K562 (cell line): ENCODE measurements at regions not wholly inside any gene's neighbourhood (a gene's known extent, or its start where the extent isn't known, plus 50 kb on each side); places are given as distances from the start of the nearest gene placed in this dataset.

Experiments used
- ATAC-seq: fragments of 200-7000 bp; cut with Tn5 transposase; 3 replicates; pipeline ENCODE4 v1.9.1; 2020; ENCODE audit warnings: moderate library complexity
- BruUV-seq: library from RNA; stranded (reverse); fragments of 400-500 nt; replicated peaks from 2 replicates; lab custom pipeline; 2021; lab: Mats Ljungman, UMichigan
- CTCF ChIA-PET: fragments of 300-600 bp; formaldehyde crosslinking; extraction: SDS; loops from one replicate; lab custom pipeline; 2021; ENCODE audit warnings: low intra/inter-chr PET ratio; lab: Yijun Ruan, JAX
- POLR2A ChIA-PET: fragments of 300-600, 350-650 bp; sonication (Branson Sonifier 250); formaldehyde crosslinking; extraction: SDS; loops from one replicate; lab custom pipeline; 2021; ENCODE audit warnings: antibody characterized with exemption, inconsistent platforms; lab: Yijun Ruan, JAX
- DNase-seq, 4 experiments: peaks; one replicate each; pipeline versions ENCODE4 v3.0.0 to v3.0.0-alpha.2; 2011 to 2018; ENCODE audit warnings: low spot score in 3 of 4, mixed read lengths in 3 of 4; ENCODE audit errors: extremely low read depth in 1 of 4
- FAIRE-seq: peaks from 2 replicates; lab custom pipeline; 2011; peaks lifted over from hg19 to GRCh38; lab: Jason Lieb, UNC
- H2AFZ ChIP-seq: 2 replicates; pipeline ENCODE4 v1.6.0; 2011; ENCODE audit warnings: low read depth, low read length, control low read depth, inconsistent platforms
- H3K27ac ChIP-seq: fragments of 200-600 bp; 3 replicates; pipeline ENCODE4 v1.8.0; 2011; ENCODE audit warnings: low read depth, mild to moderate bottlenecking, control low read depth, inconsistent platforms, low read length, moderate library complexity, mixed read lengths; ENCODE audit errors: extremely low read depth
- H3K27me3 ChIP-seq, 2 experiments: fragments of 300-600 bp in 1 of 2; 2 replicates in 1 of 2; 3 replicates in 1 of 2; pipeline versions ENCODE4 v1.6.0 to v1.8.0; 2011; ENCODE audit warnings: inconsistent platforms in 2 of 2, low read length in 2 of 2, mild to moderate bottlenecking in 1 of 2, mixed read lengths in 1 of 2, moderate library complexity in 1 of 2; ENCODE audit not compliant: control insufficient read depth in 2 of 2, insufficient read depth in 2 of 2
- H3K36me3 ChIP-seq: fragments of 300-600 bp; 3 replicates; pipeline ENCODE4 v1.8.0; 2011; ENCODE audit warnings: mild to moderate bottlenecking, low read length, inconsistent platforms; ENCODE audit not compliant: control insufficient read depth, insufficient read depth
- H3K4me1 ChIP-seq, 2 experiments: fragments of 200-600 bp in 1 of 2; replicated peaks in 1 of 2; 2 replicates in 1 of 2; 3 replicates in 1 of 2; pipeline versions ENCODE4 v1.5.1 to v1.8.0; 2011; ENCODE audit warnings: inconsistent platforms in 2 of 2, low read length in 2 of 2, mild to moderate bottlenecking in 1 of 2, mixed read lengths in 1 of 2, moderate library complexity in 1 of 2; ENCODE audit not compliant: control insufficient read depth in 2 of 2, insufficient read depth in 2 of 2
- H3K4me2 ChIP-seq: 2 replicates; pipeline ENCODE4 v1.6.1; 2011; ENCODE audit warnings: low read length, control low read depth, inconsistent platforms, mixed read lengths; ENCODE audit not compliant: insufficient read depth
- H3K4me3 ChIP-seq: fragments of 200-600 bp; sonication (generic), shearing (Covaris generic); 2 replicates; pipeline ENCODE4 v1.5.1; 2016; ENCODE audit warnings: control low read depth, inconsistent platforms
- H3K79me2 ChIP-seq: fragments of 200-600 bp; 3 replicates; pipeline ENCODE4 v1.8.0; 2011; ENCODE audit warnings: low read length, inconsistent platforms; ENCODE audit not compliant: control insufficient read depth, insufficient read depth
- H3K9ac ChIP-seq, 2 experiments: 2 replicates each; pipeline versions ENCODE4 v1.6.0 to v1.6.1; 2011; ENCODE audit warnings: low read depth in 2 of 2, low read length in 2 of 2, control low read depth in 1 of 2, inconsistent platforms in 1 of 2, mild to moderate bottlenecking in 1 of 2, mixed read lengths in 1 of 2; ENCODE audit not compliant: insufficient read depth in 1 of 2
- H3K9me1 ChIP-seq: one replicate; pipeline ENCODE4 v1.6.0; 2011; ENCODE audit warnings: inconsistent platforms, mild to moderate bottlenecking, low read length, moderate library complexity; ENCODE audit not compliant: control insufficient read depth, insufficient read depth
- H3K9me3 ChIP-seq: replicated peaks from 2 replicates; pipeline ENCODE4 v1.5.1; 2011; ENCODE audit warnings: low read depth, low read length, inconsistent platforms; ENCODE audit not compliant: control insufficient read depth, insufficient read depth
- H4K20me1 ChIP-seq: replicated peaks from 2 replicates; pipeline ENCODE4 v1.6.1; 2011; ENCODE audit warnings: low read length, inconsistent platforms, mixed read lengths; ENCODE audit not compliant: control insufficient read depth, insufficient read depth
- ARHGAP35 ChIP-seq: fragments of 450-650 bp; IDR thresholded peaks from 2 replicates; pipeline ENCODE4 v1.6.1; 2018; ENCODE audit not compliant: partially characterized antibody
- BDP1 ChIP-seq: IDR thresholded peaks from 3 replicates; pipeline ENCODE4 v1.6.1; 2011; ENCODE audit not compliant: insufficient read length, insufficient read depth
- ELF2 ChIP-seq: fragments of 250-450 bp; sonication (Bioruptor Pico); IDR thresholded peaks from 2 replicates; pipeline ENCODE4 v1.5.0; 2021; ENCODE audit warnings: mild to moderate bottlenecking
- ETV1 ChIP-seq: fragments of 450-650 bp; conservative IDR thresholded peaks from 2 replicates; pipeline ENCODE4 v1.6.1; 2016; ENCODE audit warnings: missing genetic modification characterization, control low read depth, low read depth, missing compliant biosample characterization
- MTA3 ChIP-seq: fragments of 450-650 bp; formaldehyde crosslinking; IDR thresholded peaks from 2 replicates; pipeline ENCODE4 v1.6.1; 2017; ENCODE audit warnings: mild to moderate bottlenecking, borderline replicate concordance
- RHOXF2B ChIP-seq: fragments of 250-450 bp; sonication (Bioruptor Pico); conservative IDR thresholded peaks from 2 replicates; pipeline ENCODE4 v1.5.1; 2021
- TRIM28 ChIP-seq: fragments of 450-650 bp; IDR thresholded peaks from 2 replicates; pipeline ENCODE4 v1.6.1; 2017
- ZNF121 ChIP-seq: sonication (generic); formaldehyde crosslinking; conservative IDR thresholded peaks from 2 replicates; pipeline ENCODE4 v1.8.0; 2022; ENCODE audit warnings: missing genetic modification reagents
- WGBS: fragments of 100-300 bp; shearing (Covaris generic); methylation state at CpG from one replicate; pipeline ENCODE4 v1.1.6; 2016; ENCODE audit warnings: low coverage, mixed read lengths; ENCODE audit not compliant: insufficient coverage; ENCODE audit errors: missing lambda C conversion rate; 5-methylcytosine and 5-hydroxymethylcytosine counted together
- in situ Hi-C: fragments of 300-500 bp; cut with MboI; formaldehyde crosslinking; loops from 4 replicates; pipeline ENCODE4 v1.15.0; 2018; ENCODE audit warnings: inconsistent platforms, mixed read lengths
- intact Hi-C: fragments of 100-400 bp; cut with micrococcal nuclease; formaldehyde crosslinking; loops from 2 replicates; pipeline ENCODE4 v1.14.2; 2022
- TF ChIP-seq, protein P1 (sequence below): sonication (generic); formaldehyde crosslinking; IDR thresholded peaks from 2 replicates; pipeline ENCODE4 v1.8.1; 2023; ENCODE audit warnings: mild to moderate bottlenecking, missing genetic modification reagents
- TF ChIP-seq, protein P2 (sequence below): fragments of 450-650 bp; formaldehyde crosslinking; IDR thresholded peaks from 2 replicates; pipeline ENCODE4 v1.4.0; 2022; ENCODE audit warnings: mild to moderate bottlenecking, moderate library complexity

DNA sequence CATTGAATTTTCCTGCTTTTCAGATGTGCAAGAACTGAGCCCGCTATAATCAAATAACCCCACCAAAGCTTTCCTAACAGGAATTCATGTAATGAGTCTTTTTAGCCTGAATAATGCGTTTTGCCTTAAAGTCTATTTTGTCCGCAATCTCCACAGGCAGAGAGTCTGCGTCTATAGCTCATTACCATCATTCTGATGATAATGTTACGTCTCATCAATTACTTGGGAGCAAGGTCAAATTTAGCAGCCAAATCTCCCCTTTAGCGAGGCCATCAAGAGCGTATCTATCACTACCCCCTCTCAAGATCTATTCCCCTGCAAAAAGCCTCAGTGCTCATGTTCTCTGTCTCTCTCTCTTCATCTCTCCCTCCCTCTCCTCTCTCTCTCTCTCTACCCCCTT is 416.1 kb downstream of the ZSWIM6 start:
- intact Hi-C loops, result loop anchor here (10.0 kb wide), 1 partner anchor 187 kb away; no protein-coding TSS in a partner anchor
- Histone ChIP-seq H2AFZ (no peak overlapping the region), H3K27me3 (peaks cover 0 to 4% of the 10 kb centered on the region in 2 experiments; a peak in 1 of 5 replicates), H3K9me3 (no peaks in the 10 kb centered on the region), H3K9me1 (no peaks in the 10 kb centered on the region), H3K9ac (no peak overlapping the region), H3K4me1 (no peaks in the 10 kb centered on the region), H3K4me2 (no peak overlapping the region), H4K20me1 (no peaks in the 10 kb centered on the region), H3K79me2 (no peaks in the 10 kb centered on the region), H3K36me3 (no peaks in the 10 kb centered on the region), H3K27ac (no peak overlapping the region), H3K4me3 (no peak overlapping the region)
- DNase-seq (no peak), ATAC-seq (no peak), FAIRE-seq (no peak)
- BruUV-seq, result no TSS peak
- ChIA-PET CTCF (no interaction called here), POLR2A (no interaction called here)
- TF ChIP-seq RHOXF2B (CRISPR knock-in tag), result no peak
- no peak for TF ChIP-seq MTA3
- TF ChIP-seq, protein P1, sequence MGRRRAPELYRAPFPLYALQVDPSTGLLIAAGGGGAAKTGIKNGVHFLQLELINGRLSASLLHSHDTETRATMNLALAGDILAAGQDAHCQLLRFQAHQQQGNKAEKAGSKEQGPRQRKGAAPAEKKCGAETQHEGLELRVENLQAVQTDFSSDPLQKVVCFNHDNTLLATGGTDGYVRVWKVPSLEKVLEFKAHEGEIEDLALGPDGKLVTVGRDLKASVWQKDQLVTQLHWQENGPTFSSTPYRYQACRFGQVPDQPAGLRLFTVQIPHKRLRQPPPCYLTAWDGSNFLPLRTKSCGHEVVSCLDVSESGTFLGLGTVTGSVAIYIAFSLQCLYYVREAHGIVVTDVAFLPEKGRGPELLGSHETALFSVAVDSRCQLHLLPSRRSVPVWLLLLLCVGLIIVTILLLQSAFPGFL, result no peak
- no peak for TF ChIP-seq ZNF121 (CRISPR knock-in tag)
- no peak for TF ChIP-seq TRIM28
- TF ChIP-seq, protein P2, sequence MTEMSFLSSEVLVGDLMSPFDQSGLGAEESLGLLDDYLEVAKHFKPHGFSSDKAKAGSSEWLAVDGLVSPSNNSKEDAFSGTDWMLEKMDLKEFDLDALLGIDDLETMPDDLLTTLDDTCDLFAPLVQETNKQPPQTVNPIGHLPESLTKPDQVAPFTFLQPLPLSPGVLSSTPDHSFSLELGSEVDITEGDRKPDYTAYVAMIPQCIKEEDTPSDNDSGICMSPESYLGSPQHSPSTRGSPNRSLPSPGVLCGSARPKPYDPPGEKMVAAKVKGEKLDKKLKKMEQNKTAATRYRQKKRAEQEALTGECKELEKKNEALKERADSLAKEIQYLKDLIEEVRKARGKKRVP, result no peak
- TF ChIP-seq ELF2 (CRISPR knock-in tag), result no peak
- no peak for TF ChIP-seq ETV1 (tag)
- TF ChIP-seq BDP1, result no peak
- no peak for TF ChIP-seq ARHGAP35
- 1% methylated on average over 7 of the region's 7 CpGs for WGBS
- in situ Hi-C loops, result no loop called here
